ENCODE measurements at regions not wholly inside any gene's neighbourhood (a gene's known extent, or its start where the extent isn't known, plus 50 kb on each side); places are given as distances from the start of the nearest gene placed in this dataset.
A peak's percentile ranks its signal among the peaks of the same experiment; 100 is the strongest.

DNA sequence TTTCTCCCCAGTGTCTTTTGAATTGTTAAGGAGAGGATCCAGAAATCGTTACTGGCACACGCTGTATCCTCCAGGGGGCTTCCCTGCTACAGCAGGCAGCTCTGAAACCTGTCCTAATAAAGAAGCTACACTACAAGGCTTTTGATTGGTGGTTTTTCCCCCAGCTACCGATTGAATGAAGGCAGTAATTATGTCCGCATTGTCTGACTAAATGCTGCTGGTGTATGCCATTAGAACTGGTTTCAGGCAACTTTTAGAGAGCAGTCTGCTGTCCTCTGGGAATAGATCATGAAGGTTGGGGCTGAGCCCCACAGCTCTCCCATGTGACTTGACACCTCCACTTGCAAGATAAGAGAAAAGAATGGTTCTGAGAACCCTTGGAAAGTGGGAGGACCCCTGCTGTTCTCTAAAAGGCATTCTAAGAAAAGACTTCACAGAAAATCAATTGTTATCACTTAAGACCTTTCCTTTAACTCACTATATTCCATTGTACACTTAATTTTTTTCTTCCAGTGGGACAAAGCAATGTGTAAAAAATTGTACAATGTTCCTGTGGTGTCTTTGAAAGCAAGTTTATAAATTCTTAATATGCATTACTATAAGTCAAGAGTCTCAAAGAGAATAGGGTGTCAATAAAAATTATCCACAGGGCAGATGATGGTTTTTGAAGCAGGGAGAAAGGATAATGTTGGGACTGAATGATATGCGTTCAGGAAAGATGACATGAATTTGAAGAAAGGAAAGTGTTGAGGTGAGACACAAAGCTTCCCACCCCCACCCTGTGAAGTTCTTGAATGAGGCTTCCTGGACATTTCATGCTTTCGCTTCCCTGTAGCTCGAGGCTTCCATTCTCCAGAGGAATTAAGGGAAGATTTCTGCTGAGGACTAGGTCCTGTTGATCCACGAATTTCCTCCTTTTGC lies 53.0 kb upstream of the DAZL start:
- no peak overlapping the region for H3K4me3 ChIP-seq (replicated peaks; ENCODE audit: low read depth, low read length)
- peak; percentile 26 for TF ChIP-seq CTCF (IDR thresholded peaks at IDR 0.05; ENCODE audit: low read length, missing control alignments)
- peak; percentile 27 for DNase-seq (ENCODE audit: low read depth)

DNA sequence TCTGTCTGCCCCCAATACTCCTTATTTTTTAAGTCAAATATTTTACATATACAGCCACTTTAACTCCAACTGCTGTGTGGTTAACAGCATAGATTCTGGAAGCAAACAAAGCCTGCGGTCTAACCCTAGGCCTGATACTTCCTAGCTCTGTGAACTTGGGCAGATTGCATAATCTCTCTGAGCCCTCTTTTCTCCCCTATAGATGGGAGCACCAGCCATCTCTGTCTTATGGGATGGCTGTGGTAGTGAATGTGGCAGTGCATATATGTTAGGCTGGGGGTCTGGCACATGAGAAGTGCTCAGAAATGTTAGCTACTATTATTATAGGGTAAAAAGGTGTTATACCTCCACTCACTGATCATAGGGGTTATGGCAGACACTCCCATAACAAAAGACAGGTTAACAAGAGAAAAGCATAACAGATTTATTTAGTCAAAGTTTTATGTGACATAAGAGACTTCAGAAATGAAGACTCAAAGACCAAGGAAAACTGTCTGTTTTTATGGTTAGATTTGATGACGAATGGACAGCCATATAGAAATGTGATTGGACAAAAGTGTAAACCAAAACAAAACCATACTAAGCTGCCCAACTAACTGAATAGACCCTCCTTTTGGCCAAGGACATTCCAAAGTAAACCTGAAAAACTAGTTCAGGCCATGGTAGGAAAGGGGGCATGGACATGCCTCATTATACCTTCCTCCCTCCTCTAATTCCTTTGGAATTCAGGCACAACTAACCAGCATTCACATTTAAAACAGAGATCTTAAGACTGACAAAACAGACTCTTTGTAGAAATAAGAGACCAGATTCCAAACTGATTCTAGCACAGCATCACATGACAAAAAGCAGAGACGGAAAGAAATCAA lies 53.9 kb upstream of the DAZL start:
- no peak for DNase-seq (ENCODE audit: low read depth)
- H3K4me3 ChIP-seq (replicated peaks; ENCODE audit: low read depth, low read length): no peak overlapping the region
- no peak for TF ChIP-seq CTCF (IDR thresholded peaks at IDR 0.05; ENCODE audit: low read length, missing control alignments)

DNA sequence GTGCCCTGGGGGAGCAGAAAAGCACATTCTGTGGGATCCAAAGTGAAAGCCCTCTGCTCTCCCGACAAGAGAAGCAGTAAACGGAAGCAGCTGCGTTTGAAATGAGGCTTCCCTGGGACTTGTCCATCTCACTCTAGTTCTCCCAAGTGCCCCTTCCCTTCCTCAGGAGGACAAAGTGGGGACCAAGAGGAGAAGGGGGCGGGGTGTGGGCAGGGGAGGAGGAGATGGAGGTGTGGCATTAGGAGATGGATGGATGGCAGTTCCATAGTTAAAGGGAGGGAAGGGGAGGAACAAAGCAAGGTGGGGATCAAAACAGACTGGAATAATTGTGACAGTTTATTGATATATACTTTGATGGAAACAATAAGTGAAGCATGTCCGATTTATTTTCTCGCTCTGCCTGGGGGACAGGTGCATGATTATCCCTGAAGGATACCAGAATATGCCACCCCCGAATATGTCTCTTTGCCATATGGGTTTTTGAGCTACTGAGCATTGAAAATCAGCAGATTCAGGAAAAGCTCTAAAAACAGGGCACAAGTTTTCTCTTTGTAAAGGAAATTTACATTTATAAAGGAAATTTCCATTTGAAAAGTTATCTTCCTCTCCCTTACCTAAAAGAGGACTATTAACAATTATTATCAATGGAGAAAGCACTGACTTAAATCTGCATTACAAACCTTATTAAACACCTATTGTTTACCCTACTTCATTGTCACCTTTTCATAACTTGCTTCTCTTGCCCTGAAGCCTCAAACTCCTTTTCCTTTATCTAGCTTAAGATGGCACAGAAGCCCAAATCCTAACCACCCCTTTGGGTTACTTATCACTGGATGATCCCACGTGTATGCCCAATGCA lies 58.9 kb upstream of the DAZL start:
- no peak for TF ChIP-seq CTCF (IDR thresholded peaks at IDR 0.05; ENCODE audit: low read length, missing control alignments)
- DNase-seq (ENCODE audit: low read depth): no peak
- no peak overlapping the region for H3K4me3 ChIP-seq (replicated peaks; ENCODE audit: low read depth, low read length)

DNA sequence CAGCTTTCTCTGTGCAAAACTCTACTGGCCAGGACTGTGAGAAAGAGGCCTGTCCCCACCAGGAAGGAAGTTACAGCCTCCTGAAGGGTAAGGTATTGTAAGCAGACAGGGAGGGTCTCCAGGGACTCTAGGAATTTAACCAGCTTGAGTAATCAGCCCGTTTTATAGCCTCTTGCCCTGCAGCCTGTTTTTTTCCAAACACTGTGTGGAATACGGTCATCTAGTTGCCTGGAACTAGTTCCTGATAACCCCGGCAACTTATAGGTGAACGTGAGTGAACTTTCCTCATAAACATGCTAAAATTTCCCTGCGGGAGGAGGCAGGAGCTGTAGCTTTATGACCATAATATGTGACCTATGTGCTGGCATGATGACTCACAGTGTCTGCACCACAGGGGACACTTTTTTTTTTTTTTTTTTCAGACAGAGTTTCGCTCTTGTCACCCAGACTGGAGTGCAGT lies 60.1 kb upstream of the DAZL start:
- peak; percentile 58 for DNase-seq (ENCODE audit: low read depth)
- no peak for TF ChIP-seq CTCF (IDR thresholded peaks at IDR 0.05; ENCODE audit: low read length, missing control alignments)

GRCh38 chr3:16666206-16666605 lies 61.0 kb upstream of the DAZL start:
- H3K4me3 ChIP-seq (replicated peaks; ENCODE audit: low read depth, low read length): no peak overlapping the region
- no peak for TF ChIP-seq CTCF (IDR thresholded peaks at IDR 0.05; ENCODE audit: low read length, missing control alignments)
- DNase-seq (ENCODE audit: low read depth): no peak

More for the DNA sequence above, 60.1 kb upstream of the DAZL start:
- H3K4me3 ChIP-seq (replicated peaks; ENCODE audit: low read depth, low read length): no peak overlapping the region

DNA sequence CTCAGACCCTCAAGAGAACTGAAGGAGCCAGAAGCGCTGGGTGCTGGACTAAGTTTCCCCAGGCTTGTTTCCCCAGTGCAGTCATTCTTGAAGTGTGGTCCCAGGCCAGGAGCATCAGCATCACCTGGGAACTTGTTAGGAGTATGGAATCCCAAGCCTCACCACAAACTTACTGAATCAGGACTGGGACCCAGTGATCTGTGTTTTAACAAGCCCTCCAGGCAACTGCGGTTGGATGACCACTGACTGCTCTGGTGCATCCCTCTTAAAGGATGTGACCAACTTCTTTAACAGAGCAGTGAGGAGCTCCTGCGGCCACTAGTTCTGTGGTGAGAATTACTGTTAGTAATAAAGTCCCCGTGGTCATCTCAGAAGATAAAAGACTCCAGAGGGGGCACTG lies 62.4 kb upstream of the DAZL start:
- no peak for TF ChIP-seq CTCF (IDR thresholded peaks at IDR 0.05; ENCODE audit: low read length, missing control alignments)
- H3K4me3 ChIP-seq (replicated peaks; ENCODE audit: low read depth, low read length): no peak overlapping the region
- no peak for DNase-seq (ENCODE audit: low read depth)
